HepG2 (cell line): ENCODE measurements at regions not wholly inside any gene's neighbourhood (a gene's known extent, or its start where the extent isn't known, plus 50 kb on each side); places are given as distances from the start of the nearest gene placed in this dataset.

Source experiments
- ATAC-seq: fragments of 200-7000 bp; cut with Tn5 transposase; 3 replicates; pipeline ENCODE4 v1.9.1; 2020; ENCODE audit warnings: mild to moderate bottlenecking, moderate library complexity
- BruUV-seq: library from RNA; stranded (reverse); fragments of 400-500 nt; replicated peaks from 2 replicates; lab custom pipeline; 2021; lab: Mats Ljungman, UMichigan
- CTCF ChIA-PET: fragments of 300-600 bp; formaldehyde crosslinking; extraction: SDS; loops from one replicate; lab custom pipeline; 2021; ENCODE audit warnings: low total read pairs, inconsistent platforms, low intra/inter-chr PET ratio; lab: Yijun Ruan, JAX
- POLR2A ChIA-PET: fragments of 350-600 bp; sonication (Branson Sonifier 250); formaldehyde crosslinking; loops from one replicate; lab custom pipeline; 2020; ENCODE audit warnings: antibody characterized with exemption, inconsistent platforms; lab: Yijun Ruan, JAX
- DNase-seq: peaks from one replicate; pipeline ENCODE4 v3.0.0-alpha.2; 2015; ENCODE audit warnings: low spot score
- FAIRE-seq: peaks from 3 replicates; lab custom pipeline; 2011; peaks lifted over from hg19 to GRCh38; lab: Jason Lieb, UNC
- H2AFZ ChIP-seq: one replicate; pipeline ENCODE4 v1.6.1; 2011; ENCODE audit warnings: low read length, inconsistent platforms
- H3K27ac ChIP-seq: fragments of 300-600 bp; 3 replicates; pipeline ENCODE4 v1.8.0; 2011; ENCODE audit warnings: mixed run types, mild to moderate bottlenecking, mixed read lengths, low read length, inconsistent platforms; ENCODE audit not compliant: insufficient read depth; ENCODE audit errors: extremely low read length
- H3K27me3 ChIP-seq, 2 experiments: fragments of 200-600 bp in 1 of 2; 2 replicates in 1 of 2; 3 replicates in 1 of 2; pipeline versions ENCODE4 v1.6.0 to v1.8.0; 2011; ENCODE audit warnings: low read length in 2 of 2, mild to moderate bottlenecking in 2 of 2, moderate library complexity in 2 of 2, inconsistent platforms in 1 of 2; ENCODE audit not compliant: insufficient read depth in 2 of 2, control insufficient read depth in 1 of 2
- H3K36me3 ChIP-seq, 2 experiments: fragments of 200-600 bp in 1 of 2; replicated peaks in 1 of 2; 2 replicates in 1 of 2; 3 replicates in 1 of 2; pipeline versions ENCODE4 v1.5.1 to v1.8.0; 2011; ENCODE audit warnings: low read length in 2 of 2, inconsistent platforms in 1 of 2; ENCODE audit not compliant: insufficient read depth in 2 of 2, control insufficient read depth in 1 of 2
- H3K4me1 ChIP-seq: 2 replicates; pipeline ENCODE4 v1.5.1; 2012; ENCODE audit warnings: low read length, inconsistent platforms; ENCODE audit not compliant: insufficient read depth
- H3K4me2 ChIP-seq: 2 replicates; pipeline ENCODE4 v1.6.0; 2011; ENCODE audit warnings: low read depth, low read length, inconsistent platforms
- H3K4me3 ChIP-seq, 3 experiments: fragments of 200-600 bp in 1 of 3; sonication (generic), shearing (Covaris generic) in 1 of 3; replicated peaks in 1 of 3; 2 replicates each; pipeline ENCODE4 v1.5.1; 2011 to 2016; ENCODE audit warnings: low read length in 3 of 3, inconsistent platforms in 2 of 3, low read depth in 2 of 3, mild to moderate bottlenecking in 2 of 3, control low read depth in 1 of 3, mixed read lengths in 1 of 3; ENCODE audit not compliant: insufficient read depth in 1 of 3
- H3K79me2 ChIP-seq: one replicate; pipeline ENCODE4 v1.6.1; 2011; ENCODE audit warnings: low read length, inconsistent platforms; ENCODE audit not compliant: insufficient read depth
- H3K9ac ChIP-seq: 2 replicates; pipeline ENCODE4 v1.6.0; 2011; ENCODE audit warnings: mild to moderate bottlenecking, low read depth, low read length, inconsistent platforms; ENCODE audit not compliant: insufficient read depth
- H3K9me3 ChIP-seq: 2 replicates; pipeline ENCODE4 v1.5.1; 2012; ENCODE audit warnings: mild to moderate bottlenecking, low read length
- H4K20me1 ChIP-seq: 2 replicates; pipeline ENCODE4 v1.6.0; 2011; ENCODE audit warnings: inconsistent platforms, mild to moderate bottlenecking, low read length, moderate library complexity; ENCODE audit not compliant: insufficient read depth
- ZNF160 ChIP-seq: sonication (generic); formaldehyde crosslinking; IDR thresholded peaks from 2 replicates; pipeline ENCODE4 v1.8.0; 2022; ENCODE audit warnings: mild to moderate bottlenecking, inconsistent platforms, missing genetic modification reagents
- ZNF609 ChIP-seq: sonication (generic); formaldehyde crosslinking; IDR thresholded peaks from 2 replicates; pipeline ENCODE4 v1.4.0; 2020; ENCODE audit warnings: mild to moderate bottlenecking, missing genetic modification reagents, borderline replicate concordance
- ZNF704 ChIP-seq: sonication (generic); formaldehyde crosslinking; IDR thresholded peaks from 2 replicates; pipeline ENCODE4 v1.8.1; 2023; ENCODE audit warnings: mild to moderate bottlenecking, inconsistent platforms, moderate library complexity, missing genetic modification reagents, borderline replicate concordance
- WGBS: methylation state at CpG from one replicate; pipeline ENCODE4 v1.1.6; 2017; ENCODE audit warnings: low lambda C conversion rate; 5-methylcytosine and 5-hydroxymethylcytosine counted together
- in situ Hi-C: cut with HindIII; loops from 2 replicates; pipeline ENCODE4 v1.10.0; 2017; ENCODE audit warnings: low pct_unique_long_range_greater_than_20kb; ENCODE audit not compliant: extremely low pct_ligation_motif_present
- intact Hi-C: fragments of 100-400 bp; cut with micrococcal nuclease; formaldehyde crosslinking; loops from one replicate; pipeline ENCODE4 v1.10.0; 2022; ENCODE audit not compliant: unreplicated experiment
- TF ChIP-seq, protein P1 (sequence below): sonication (generic); formaldehyde crosslinking; IDR thresholded peaks from 2 replicates; pipeline ENCODE4 v1.4.0; 2020; ENCODE audit warnings: mild to moderate bottlenecking, low read depth, missing genetic modification reagents

GRCh38 chr7:115793958-115794702 lies 236.4 kb downstream of the TFEC start:
- H3K4me1 ChIP-seq: no peaks in the 10 kb centered on the region
- no peak overlapping the region for H3K9ac ChIP-seq
- no peak overlapping the region for H3K4me3 ChIP-seq
- no TSS peak for BruUV-seq
- ATAC-seq (no peak), DNase-seq (no peak), FAIRE-seq (no peak)
- no peaks in the 10 kb centered on the region for H4K20me1 ChIP-seq
- no peaks in the 10 kb centered on the region; a peak in 1 of 5 replicates for H3K27me3 ChIP-seq
- H2AFZ ChIP-seq: no peak overlapping the region
- in situ Hi-C loops: no loop called here
- 9% methylated on average over 7 of the region's 7 CpGs for WGBS
- H3K4me2 ChIP-seq: no peak overlapping the region
- no peaks in the 10 kb centered on the region for H3K36me3 ChIP-seq
- no peaks in the 10 kb centered on the region for H3K9me3 ChIP-seq
- POLR2A ChIA-PET: no interaction called here
- intact Hi-C loops: no loop called here
- CTCF ChIA-PET: no interaction called here
- no peaks in the 10 kb centered on the region for H3K79me2 ChIP-seq
- H3K27ac ChIP-seq: no peak overlapping the region
- TF ChIP-seq, protein P1, sequence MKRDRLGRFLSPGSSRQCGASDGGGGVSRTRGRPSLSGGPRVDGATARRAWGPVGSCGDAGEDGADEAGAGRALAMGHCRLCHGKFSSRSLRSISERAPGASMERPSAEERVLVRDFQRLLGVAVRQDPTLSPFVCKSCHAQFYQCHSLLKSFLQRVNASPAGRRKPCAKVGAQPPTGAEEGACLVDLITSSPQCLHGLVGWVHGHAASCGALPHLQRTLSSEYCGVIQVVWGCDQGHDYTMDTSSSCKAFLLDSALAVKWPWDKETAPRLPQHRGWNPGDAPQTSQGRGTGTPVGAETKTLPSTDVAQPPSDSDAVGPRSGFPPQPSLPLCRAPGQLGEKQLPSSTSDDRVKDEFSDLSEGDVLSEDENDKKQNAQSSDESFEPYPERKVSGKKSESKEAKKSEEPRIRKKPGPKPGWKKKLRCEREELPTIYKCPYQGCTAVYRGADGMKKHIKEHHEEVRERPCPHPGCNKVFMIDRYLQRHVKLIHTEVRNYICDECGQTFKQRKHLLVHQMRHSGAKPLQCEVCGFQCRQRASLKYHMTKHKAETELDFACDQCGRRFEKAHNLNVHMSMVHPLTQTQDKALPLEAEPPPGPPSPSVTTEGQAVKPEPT: no peak
- TF ChIP-seq ZNF609 (CRISPR knock-in tag) (no peak), ZNF704 (CRISPR knock-in tag) (no peak), ZNF160 (CRISPR knock-in tag) (no peak)
